ENCODE measurements at regions not wholly inside any gene's neighbourhood (a gene's known extent, or its start where the extent isn't known, plus 50 kb on each side); places are given as distances from the start of the nearest gene placed in this dataset.

- TF ChIP-seq CTCF (IDR thresholded peaks at IDR 0.05; ENCODE audit: low read length): no peak
- no peak for TF ChIP-seq EZH2 (IDR thresholded peaks at IDR 0.05; ENCODE audit: borderline replicate concordance, low read length)
Observed at GRCh38 chr4:75141162-75141561, 208.2 kb downstream of the PARM1 start.
